GM12872 (cell line): ENCODE measurements at regions not wholly inside any gene's neighbourhood (a gene's known extent, or its start where the extent isn't known, plus 50 kb on each side); places are given as distances from the start of the nearest gene placed in this dataset.

Experiments used
- CTCF ChIP-seq: IDR thresholded peaks from 3 replicates; pipeline ENCODE4 v1.5.1; 2011; ENCODE audit warnings: low read depth, mild to moderate bottlenecking, low read length, moderate library complexity; ENCODE audit not compliant: insufficient read depth

- no peak for TF ChIP-seq CTCF
Measured at GRCh38 chr14:99012703-99013102, 259.3 kb downstream of the BCL11B start.

- TF ChIP-seq CTCF, result no peak
Measured at GRCh38 chr14:99015833-99016232, 256.2 kb downstream of the BCL11B start.

- TF ChIP-seq CTCF, result no peak
Measured at GRCh38 chr14:99023371-99023770, 248.6 kb downstream of the BCL11B start.

GRCh38 chr14:99024926-99025325 lies 247.1 kb downstream of the BCL11B start:
- no peak for TF ChIP-seq CTCF

- TF ChIP-seq CTCF, result no peak
Measured at GRCh38 chr14:99025418-99025817, 246.6 kb downstream of the BCL11B start.

- no peak for TF ChIP-seq CTCF
Measured at GRCh38 chr14:99026471-99026870, 245.5 kb downstream of the BCL11B start.

- no peak for TF ChIP-seq CTCF
Measured at GRCh38 chr14:99028041-99028440, 244.0 kb downstream of the BCL11B start.

GRCh38 chr14:99028521-99028920 lies 243.5 kb downstream of the BCL11B start:
- no peak for TF ChIP-seq CTCF
